ENCODE measurements at regions not wholly inside any gene's neighbourhood (a gene's known extent, or its start where the extent isn't known, plus 50 kb on each side); places are given as distances from the start of the nearest gene placed in this dataset.

DNA sequence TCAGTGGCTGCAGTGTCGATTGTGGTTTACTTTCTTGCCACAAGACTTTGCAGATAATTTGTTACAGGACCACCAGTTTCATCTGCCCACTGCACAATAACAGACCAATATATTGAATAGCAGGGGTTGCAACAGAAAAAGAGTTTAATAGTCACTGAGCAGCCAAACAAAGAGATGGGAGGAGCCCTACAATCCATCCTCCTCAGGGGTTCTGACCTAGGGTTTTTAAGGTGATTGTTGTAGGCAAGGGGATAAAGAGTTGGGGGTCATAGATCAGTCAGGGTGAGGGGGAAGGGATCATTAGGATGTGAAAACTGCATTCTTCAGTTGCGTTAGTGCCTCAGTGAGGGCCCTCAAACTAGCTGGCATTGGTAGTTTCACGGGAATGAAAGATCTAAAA lies 110.7 kb upstream of the OLFM3 start:
- H3K36me3 ChIP-seq = no peaks in the 10 kb centered on the region
- no peaks in the 10 kb centered on the region for H3K4me1 ChIP-seq
- no peak overlapping the region for H3K9ac ChIP-seq
- no peak overlapping the region for H3K4me3 ChIP-seq
- H3K27me3 ChIP-seq = no peaks in the 10 kb centered on the region
- TF ChIP-seq Cebpa-rat (IDR thresholded peaks at IDR 0.05) = no peak
- H4K20me1 ChIP-seq = no peaks in the 10 kb centered on the region
- H3K9me3 ChIP-seq = no peaks in the 10 kb centered on the region
- H3K27ac ChIP-seq = no peak overlapping the region
- H3K4me2 ChIP-seq = no peak overlapping the region

DNA sequence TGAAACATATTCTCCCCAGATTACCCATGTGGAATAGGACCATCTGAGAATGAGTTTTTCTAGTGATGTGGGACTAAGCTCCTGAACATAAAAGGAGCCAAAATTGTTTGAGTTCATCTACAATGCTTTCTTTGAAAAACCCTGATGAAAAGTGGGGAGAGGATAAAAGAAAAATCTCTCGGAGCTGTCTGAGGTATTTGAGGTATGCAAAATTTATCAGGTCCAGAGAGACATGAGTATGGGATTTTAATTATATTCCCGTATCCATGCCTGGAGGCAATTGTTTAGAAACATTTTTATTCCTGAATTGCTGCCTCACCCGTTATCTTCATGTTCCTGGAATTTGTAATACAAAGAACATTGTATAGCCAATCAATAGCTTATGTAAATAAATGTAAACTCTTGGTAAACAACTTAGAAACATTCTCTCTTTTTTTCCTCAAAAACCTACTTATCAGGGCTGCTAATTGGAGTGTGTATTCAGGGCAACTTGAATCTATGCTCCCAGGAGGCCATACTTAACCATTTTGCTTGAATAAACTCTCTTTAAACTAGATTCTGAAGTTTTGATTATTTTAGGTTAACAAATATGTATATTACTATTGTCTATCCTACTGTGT lies 109.3 kb upstream of the OLFM3 start:
- no peak for TF ChIP-seq Cebpa-rat (IDR thresholded peaks at IDR 0.05)
- H3K36me3 ChIP-seq = no peaks in the 10 kb centered on the region
- H3K27ac ChIP-seq = no peak overlapping the region
- H3K9me3 ChIP-seq = no peaks in the 10 kb centered on the region
- no peaks in the 10 kb centered on the region for H4K20me1 ChIP-seq
- no peak overlapping the region for H3K4me2 ChIP-seq
- H3K4me1 ChIP-seq = no peaks in the 10 kb centered on the region
- H3K27me3 ChIP-seq = no peaks in the 10 kb centered on the region
- no peak overlapping the region for H3K4me3 ChIP-seq
- no peak overlapping the region for H3K9ac ChIP-seq

GRCh38 chr1:102103646-102104045 lies 106.9 kb upstream of the OLFM3 start:
- no peak overlapping the region for H3K9ac ChIP-seq
- no peak overlapping the region for H3K27ac ChIP-seq
- H3K4me1 ChIP-seq = no peaks in the 10 kb centered on the region
- H3K36me3 ChIP-seq = no peaks in the 10 kb centered on the region
- H3K27me3 ChIP-seq = no peaks in the 10 kb centered on the region
- no peak overlapping the region for H3K4me3 ChIP-seq
- H4K20me1 ChIP-seq = no peaks in the 10 kb centered on the region
- no peaks in the 10 kb centered on the region for H3K9me3 ChIP-seq
- no peak overlapping the region for H3K4me2 ChIP-seq
- TF ChIP-seq Cebpa-rat (IDR thresholded peaks at IDR 0.05) = no peak

DNA sequence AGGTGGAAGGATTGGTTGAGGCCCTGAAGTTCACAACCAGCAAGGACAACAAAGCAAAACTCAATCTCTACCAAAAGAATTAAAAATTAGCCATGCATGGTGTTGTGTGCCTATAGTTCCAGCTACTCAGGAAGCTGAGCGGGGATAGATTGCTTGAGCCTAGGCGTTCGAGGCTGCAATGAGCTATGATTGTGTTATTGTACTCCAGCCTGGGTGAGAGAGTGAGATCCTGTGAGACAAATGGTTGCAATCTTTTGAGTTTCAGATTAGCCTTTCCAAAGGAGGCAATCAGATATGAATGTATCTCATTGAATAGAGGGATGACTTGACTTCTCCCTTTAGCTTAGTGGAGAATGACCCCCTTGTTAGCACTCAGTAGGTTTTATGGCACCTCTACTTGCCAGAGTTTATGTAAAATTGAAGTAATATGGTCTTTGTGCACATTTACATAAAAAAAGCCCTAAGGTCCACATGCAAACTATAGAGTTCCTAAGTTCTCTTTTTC lies 105.6 kb upstream of the OLFM3 start:
- no peaks in the 10 kb centered on the region for H4K20me1 ChIP-seq

GRCh38 chr1:102100666-102101065 lies 103.9 kb upstream of the OLFM3 start:
- H3K4me1 ChIP-seq = no peaks in the 10 kb centered on the region
- H3K9me3 ChIP-seq = no peaks in the 10 kb centered on the region
- H4K20me1 ChIP-seq = no peaks in the 10 kb centered on the region
- H3K27me3 ChIP-seq = no peaks in the 10 kb centered on the region
- H3K9ac ChIP-seq = no peak overlapping the region
- no peaks in the 10 kb centered on the region for H3K36me3 ChIP-seq
- TF ChIP-seq Cebpa-rat (IDR thresholded peaks at IDR 0.05) = no peak
- H3K4me3 ChIP-seq = no peak overlapping the region
- H3K27ac ChIP-seq = no peak overlapping the region
- no peak overlapping the region for H3K4me2 ChIP-seq

More for the DNA sequence above, 105.6 kb upstream of the OLFM3 start:
- Histone ChIP-seq H3K4me3 (no peak overlapping the region), H3K9ac (no peak overlapping the region), H3K27ac (no peak overlapping the region), H3K4me2 (no peak overlapping the region), H3K36me3 (no peaks in the 10 kb centered on the region), H3K27me3 (no peaks in the 10 kb centered on the region), H3K4me1 (no peaks in the 10 kb centered on the region), H3K9me3 (no peaks in the 10 kb centered on the region)
- TF ChIP-seq Cebpa-rat (IDR thresholded peaks at IDR 0.05) = no peak

DNA sequence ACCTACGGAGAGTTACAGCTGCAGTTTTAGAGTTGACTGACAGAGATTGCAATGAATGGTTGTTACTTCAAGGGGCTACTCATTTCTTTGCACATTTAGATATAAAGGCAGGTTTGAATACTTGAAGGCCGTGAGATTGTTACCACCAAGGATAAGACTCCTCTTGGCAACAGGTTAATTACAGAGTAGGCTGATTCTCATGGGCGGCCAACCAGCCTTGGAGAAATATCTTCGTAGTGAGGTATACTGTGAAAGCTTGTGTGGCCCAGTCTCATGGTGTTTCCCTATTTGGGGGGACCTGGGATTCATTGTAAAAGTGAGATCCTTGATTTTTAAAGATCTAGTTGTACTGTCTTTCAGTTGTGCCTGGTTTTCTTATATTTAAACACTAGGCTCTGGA lies 103.2 kb upstream of the OLFM3 start:
- no peak overlapping the region for H3K27ac ChIP-seq
- H3K9ac ChIP-seq = no peak overlapping the region
- no peak overlapping the region for H3K4me3 ChIP-seq
- no peaks in the 10 kb centered on the region for H3K27me3 ChIP-seq
- TF ChIP-seq Cebpa-rat (IDR thresholded peaks at IDR 0.05) = no peak
- H3K4me2 ChIP-seq = no peak overlapping the region
- H3K36me3 ChIP-seq = no peaks in the 10 kb centered on the region
- no peaks in the 10 kb centered on the region for H4K20me1 ChIP-seq
- H3K4me1 ChIP-seq = no peaks in the 10 kb centered on the region
- H3K9me3 ChIP-seq = no peaks in the 10 kb centered on the region

DNA sequence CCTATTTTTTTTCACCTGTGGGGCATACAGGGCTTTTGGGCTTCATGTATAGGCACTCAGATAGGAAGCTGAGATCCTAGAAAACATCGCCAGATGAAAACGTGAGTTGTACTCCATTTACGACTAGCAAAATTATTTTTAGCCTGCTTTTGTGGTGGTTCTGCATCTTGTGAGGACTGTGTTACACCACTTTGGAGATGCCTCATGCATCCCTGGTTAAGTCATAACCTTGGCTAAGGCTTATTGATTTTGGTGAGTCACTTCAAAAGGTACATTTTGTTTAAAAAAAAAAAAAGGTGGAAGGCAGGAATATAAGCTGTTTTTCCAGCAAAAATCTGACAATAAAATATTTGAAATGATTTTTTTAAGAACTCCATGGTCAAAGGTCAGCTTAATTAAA lies 101.8 kb upstream of the OLFM3 start:
- Histone ChIP-seq H3K4me1 (no peaks in the 10 kb centered on the region), H3K27me3 (no peaks in the 10 kb centered on the region), H3K4me3 (no peak overlapping the region), H3K9me3 (no peaks in the 10 kb centered on the region), H3K27ac (no peak overlapping the region), H3K4me2 (no peak overlapping the region), H3K9ac (no peak overlapping the region), H4K20me1 (no peaks in the 10 kb centered on the region), H3K36me3 (no peaks in the 10 kb centered on the region)
- TF ChIP-seq Cebpa-rat (IDR thresholded peaks at IDR 0.05) = no peak

GRCh38 chr1:102098081-102098480 lies 101.4 kb upstream of the OLFM3 start:
- no peak overlapping the region for H3K27ac ChIP-seq
- no peak for TF ChIP-seq Cebpa-rat (IDR thresholded peaks at IDR 0.05)
- H4K20me1 ChIP-seq = no peaks in the 10 kb centered on the region

GRCh38 chr1:102097451-102097850 lies 100.7 kb upstream of the OLFM3 start:
- Histone ChIP-seq H3K36me3 (no peaks in the 10 kb centered on the region), H3K27ac (no peak overlapping the region), H3K4me1 (peaks cover 6% of the 10 kb centered on the region), H3K9me3 (no peaks in the 10 kb centered on the region), H3K4me3 (no peak overlapping the region), H4K20me1 (no peaks in the 10 kb centered on the region), H3K4me2 (no peak overlapping the region), H3K9ac (no peak overlapping the region), H3K27me3 (no peaks in the 10 kb centered on the region)
- no peak for TF ChIP-seq Cebpa-rat (IDR thresholded peaks at IDR 0.05)

More at GRCh38 chr1:102098081-102098480, 101.4 kb upstream of the OLFM3 start:
- H3K9me3 ChIP-seq = no peaks in the 10 kb centered on the region
- no peak overlapping the region for H3K9ac ChIP-seq
- no peaks in the 10 kb centered on the region for H3K4me1 ChIP-seq
- no peak overlapping the region for H3K4me2 ChIP-seq
- H3K4me3 ChIP-seq = no peak overlapping the region
- no peaks in the 10 kb centered on the region for H3K36me3 ChIP-seq
- no peaks in the 10 kb centered on the region for H3K27me3 ChIP-seq

GRCh38 chr1:102096162-102096561 lies 99.4 kb upstream of the OLFM3 start:
- Histone ChIP-seq H3K27ac (no peak overlapping the region), H3K9ac (no peak overlapping the region), H3K9me3 (no peaks in the 10 kb centered on the region), H3K4me2 (no peak overlapping the region), H4K20me1 (no peaks in the 10 kb centered on the region), H3K36me3 (no peaks in the 10 kb centered on the region), H3K27me3 (no peaks in the 10 kb centered on the region), H3K4me1 (peaks cover 9% of the 10 kb centered on the region), H3K4me3 (no peak overlapping the region)
- TF ChIP-seq Cebpa-rat (IDR thresholded peaks at IDR 0.05) = no peak

GRCh38 chr1:102089791-102090190 lies 93.1 kb upstream of the OLFM3 start:
- H3K36me3 ChIP-seq = no peaks in the 10 kb centered on the region
- H3K4me2 ChIP-seq = no peak overlapping the region
- H3K4me1 ChIP-seq = peaks cover 9% of the 10 kb centered on the region
- H3K9ac ChIP-seq = no peak overlapping the region
- no peak overlapping the region for H3K4me3 ChIP-seq
- TF ChIP-seq Cebpa-rat (IDR thresholded peaks at IDR 0.05) = no peak
- no peaks in the 10 kb centered on the region for H3K9me3 ChIP-seq
- no peaks in the 10 kb centered on the region for H3K27me3 ChIP-seq
- no peaks in the 10 kb centered on the region for H4K20me1 ChIP-seq
- no peak overlapping the region for H3K27ac ChIP-seq
